ENCODE measurements at regions not wholly inside any gene's neighbourhood (a gene's known extent, or its start where the extent isn't known, plus 50 kb on each side); places are given as distances from the start of the nearest gene placed in this dataset.

- H3K27ac ChIP-seq (ENCODE audit: low read depth, low read length): no peak overlapping the region
- DNase-seq (ENCODE audit: low read depth, low spot score): no peak
- no peaks in the 10 kb centered on the region for H3K79me2 ChIP-seq (ENCODE audit: insufficient read depth, low read length)
- H3K4me2 ChIP-seq (ENCODE audit: low read length): no peak overlapping the region
- TF ChIP-seq TCF7L2 (IDR thresholded peaks at IDR 0.05; ENCODE audit: borderline replicate concordance, extremely low read depth, insufficient read depth, insufficient read length) (no peak), YY1 (IDR thresholded peaks at IDR 0.05; ENCODE audit: extremely low read depth, insufficient replicate concordance, low read depth, low read length) (no peak), MAX (IDR thresholded peaks at IDR 0.05) (no peak), ZBTB33 (IDR thresholded peaks at IDR 0.05; ENCODE audit: extremely low read depth, insufficient replicate concordance, low read length) (no peak)
- H3K9ac ChIP-seq (ENCODE audit: low read length): no peak overlapping the region
- no peaks in the 10 kb centered on the region for H4K20me1 ChIP-seq (ENCODE audit: insufficient read depth)
- no peak for ATAC-seq
- H3K27me3 ChIP-seq (ENCODE audit: insufficient read depth, low read length): no peaks in the 10 kb centered on the region
- H3K4me3 ChIP-seq (replicated peaks in 1 of 2; ENCODE audit: low read depth in 1 of 2, low read length in 2 of 2): no peak overlapping the region
- H3K9me3 ChIP-seq (ENCODE audit: control insufficient read depth in 1 of 2, insufficient read depth in 1 of 2, low read depth in 1 of 2, low read length in 2 of 2): peaks cover 0 to 15% of the 10 kb centered on the region in 2 experiments; a peak in 3 of 4 replicates
- CTCF ChIA-PET: no interaction called here
- no peak overlapping the region for H2AFZ ChIP-seq (ENCODE audit: low read depth, low read length, poor library complexity, severe bottlenecking)
- H3K4me1 ChIP-seq (ENCODE audit: control insufficient read depth in 1 of 2, insufficient read depth in 2 of 2, low read length in 2 of 2): no peaks in the 10 kb centered on the region
- H3K36me3 ChIP-seq (ENCODE audit: control insufficient read depth in 1 of 2, insufficient read depth in 2 of 2, low read length in 2 of 2): no peaks in the 10 kb centered on the region; a peak in 1 of 4 replicates
- no peaks in the 10 kb centered on the region for H3K9me2 ChIP-seq (ENCODE audit: insufficient read depth)
- RAD21 ChIA-PET (ENCODE audit: low non-redundant PET in 1 of 2, low total read pairs in 2 of 2, uncharacterized antibody in 2 of 2, unreplicated experiment in 2 of 2): no interaction called here
- no TSS peak for BruUV-seq (replicated peaks)
- POLR2A ChIA-PET: no interaction called here
- intact Hi-C loops (cut with micrococcal nuclease): no loop called here
Observed at GRCh38 chr2:4265936-4266335, 562.6 kb downstream of the DCDC2C start.

- ChIA-PET POLR2A (no interaction called here), CTCF (no interaction called here), RAD21 (ENCODE audit: low non-redundant PET in 1 of 2, low total read pairs in 2 of 2, uncharacterized antibody in 2 of 2, unreplicated experiment in 2 of 2) (no interaction called here)
- H3K9ac ChIP-seq (ENCODE audit: low read length): no peak overlapping the region
- ATAC-seq (no peak), DNase-seq (ENCODE audit: low read depth, low spot score) (no peak)
- no peak overlapping the region for H3K27ac ChIP-seq (ENCODE audit: low read depth, low read length)
- H2AFZ ChIP-seq (ENCODE audit: low read depth, low read length, poor library complexity, severe bottlenecking): no peak overlapping the region
- no TSS peak for BruUV-seq (replicated peaks)
- H3K4me1 ChIP-seq (ENCODE audit: control insufficient read depth in 1 of 2, insufficient read depth in 2 of 2, low read length in 2 of 2): no peaks in the 10 kb centered on the region
- H3K9me2 ChIP-seq (ENCODE audit: insufficient read depth): no peaks in the 10 kb centered on the region
- intact Hi-C loops (cut with micrococcal nuclease): no loop called here
- H3K36me3 ChIP-seq (ENCODE audit: control insufficient read depth in 1 of 2, insufficient read depth in 2 of 2, low read length in 2 of 2): no peaks in the 10 kb centered on the region; a peak in 1 of 4 replicates
- H3K9me3 ChIP-seq (ENCODE audit: control insufficient read depth in 1 of 2, insufficient read depth in 1 of 2, low read depth in 1 of 2, low read length in 2 of 2): peaks cover 0 to 15% of the 10 kb centered on the region in 2 experiments; a peak in 2 of 4 replicates
- no peak overlapping the region for H3K4me2 ChIP-seq (ENCODE audit: low read length)
- H3K4me3 ChIP-seq (replicated peaks in 1 of 2; ENCODE audit: low read depth in 1 of 2, low read length in 2 of 2): no peak overlapping the region
- no peaks in the 10 kb centered on the region for H4K20me1 ChIP-seq (ENCODE audit: insufficient read depth)
- no peaks in the 10 kb centered on the region for H3K79me2 ChIP-seq (ENCODE audit: insufficient read depth, low read length)
- H3K27me3 ChIP-seq (ENCODE audit: insufficient read depth, low read length): no peaks in the 10 kb centered on the region
- TF ChIP-seq YY1 (IDR thresholded peaks at IDR 0.05; ENCODE audit: extremely low read depth, insufficient replicate concordance, low read depth, low read length) (no peak), EGR1 (IDR thresholded peaks at IDR 0.05; ENCODE audit: low read depth) (no peak), ELF1 (IDR thresholded peaks at IDR 0.05; ENCODE audit: borderline replicate concordance, low read depth) (no peak), CBX3 (IDR thresholded peaks at IDR 0.05; ENCODE audit: low read depth) (no peak), TCF7L2 (IDR thresholded peaks at IDR 0.05; ENCODE audit: borderline replicate concordance, extremely low read depth, insufficient read depth, insufficient read length) (no peak), CEBPB (IDR thresholded peaks at IDR 0.05; ENCODE audit: low read depth) (no peak), POLR2AphosphoS5 (IDR thresholded peaks at IDR 0.05; ENCODE audit: low read depth, low read length) (no peak), SIN3A (IDR thresholded peaks at IDR 0.05; ENCODE audit: low read depth) (no peak), FOSL1 (IDR thresholded peaks at IDR 0.05; ENCODE audit: low read depth) (no peak), REST (IDR thresholded peaks at IDR 0.05; ENCODE audit: low read depth) (no peak), ZBTB33 (IDR thresholded peaks at IDR 0.05; ENCODE audit: extremely low read depth, insufficient replicate concordance, low read length) (no peak)
Observed at GRCh38 chr2:4269885-4270284, 566.5 kb downstream of the DCDC2C start.
